Spleen (tissue), 7 donors: ENCODE measurements at regions not wholly inside any gene's neighbourhood (a gene's known extent, or its start where the extent isn't known, plus 50 kb on each side); places are given as distances from the start of the nearest gene placed in this dataset.

ENCODE experiments used
- CTCF ChIP-seq, 11 experiments: fragments of 200-600 bp in 7 of 11; fragments of 450-650 bp in 4 of 11; sonication (generic) in 4 of 11; IDR thresholded peaks in 8 of 11; conservative IDR thresholded peaks in 3 of 11; 1 replicate in 7 of 11; 2 replicates in 4 of 11; pipeline versions ENCODE4 v1.4.0 to v1.8.0; 2016 to 2021; ENCODE audit warnings: antibody characterized with exemption in 11 of 11, inconsistent platforms in 4 of 11, mild to moderate bottlenecking in 1 of 11
- POLR2A ChIP-seq, 3 donors: fragments of 450-650 bp; IDR thresholded peaks; one replicate each; pipeline ENCODE4 v1.5.1; 2017; ENCODE audit warnings: antibody characterized with exemption in 3 of 3, mild to moderate bottlenecking in 1 of 3
- donor health status: DM: no; HTN: no; CAD: no; lungs with moderate emphysema.
- donor health status: DM: no; HTN: no; CAD: no.
- donor health status: DM: no; HTN: no; CAD: no.

GRCh38 chr16:48105456-48105855 lies 50.3 kb downstream of the ABCC12 start:
- TF ChIP-seq CTCF (IDR thresholded peaks at IDR 0.05 in 8 of 11, conservative IDR thresholded peaks at IDR 0.05 in 3 of 11) (no peak), POLR2A (IDR thresholded peaks at IDR 0.05) (no peak)
